Mesenchymal stem cell (in vitro differentiated cells and primary cell): ENCODE measurements at regions not wholly inside any gene's neighbourhood (a gene's known extent, or its start where the extent isn't known, plus 50 kb on each side); places are given as distances from the start of the nearest gene placed in this dataset.

Source experiments
- DNase-seq: peaks from one replicate; pipeline ENCODE4 v3.0.0-alpha.2; 2013
- H2AFZ ChIP-seq: one replicate; pipeline ENCODE4 v1.6.1; 2013; ENCODE audit warnings: low read depth, mild to moderate bottlenecking, control low read depth, inconsistent platforms, low read length, moderate library complexity
- H2AK5ac ChIP-seq: 2 replicates; pipeline ENCODE4 v1.6.1; 2013; ENCODE audit warnings: low read length, moderate library complexity, mild to moderate bottlenecking, inconsistent platforms; ENCODE audit not compliant: severe bottlenecking
- H2BK120ac ChIP-seq: one replicate; pipeline ENCODE4 v1.6.1; 2013; ENCODE audit warnings: low read depth, mild to moderate bottlenecking, inconsistent platforms, low read length, moderate library complexity
- H2BK12ac ChIP-seq, 2 experiments: one replicate each; pipeline ENCODE4 v1.6.1; 2013; ENCODE audit warnings: inconsistent platforms in 2 of 2, low read length in 2 of 2, mild to moderate bottlenecking in 2 of 2, moderate library complexity in 2 of 2, control low read depth in 1 of 2
- H2BK15ac ChIP-seq: one replicate; pipeline ENCODE4 v1.6.1; 2013; ENCODE audit warnings: mild to moderate bottlenecking, low read depth, inconsistent platforms; ENCODE audit not compliant: poor library complexity, severe bottlenecking
- H2BK5ac ChIP-seq: 2 replicates; pipeline ENCODE4 v1.6.1; 2013; ENCODE audit warnings: low read depth, mild to moderate bottlenecking, low read length, control low read depth, inconsistent platforms; ENCODE audit not compliant: poor library complexity, severe bottlenecking
- H3K14ac ChIP-seq, 2 experiments: one replicate each; pipeline ENCODE4 v1.6.1; 2013; ENCODE audit warnings: inconsistent platforms in 2 of 2, low read length in 2 of 2, control low read depth in 1 of 2, mild to moderate bottlenecking in 1 of 2, moderate library complexity in 1 of 2
- H3K18ac ChIP-seq, 2 experiments: one replicate each; pipeline ENCODE4 v1.6.1; 2013; ENCODE audit warnings: inconsistent platforms in 2 of 2, low read length in 2 of 2, control low read depth in 1 of 2, low read depth in 1 of 2, mild to moderate bottlenecking in 1 of 2
- H3K23ac ChIP-seq, 2 experiments: one replicate each; pipeline ENCODE4 v1.6.1; 2013; ENCODE audit warnings: inconsistent platforms in 2 of 2, low read length in 2 of 2, mild to moderate bottlenecking in 2 of 2, moderate library complexity in 2 of 2, control low read depth in 1 of 2
- H3K27ac ChIP-seq: 2 replicates; pipeline ENCODE4 v1.5.1; 2013; ENCODE audit warnings: mild to moderate bottlenecking, moderate library complexity, low read length, control low read depth, inconsistent platforms; ENCODE audit not compliant: poor library complexity, severe bottlenecking
- H3K27me3 ChIP-seq, 2 experiments: 2 replicates each; pipeline versions ENCODE4 v1.6.1 to v1.7.0; 2013; ENCODE audit warnings: low read length in 2 of 2, mild to moderate bottlenecking in 2 of 2, moderate library complexity in 2 of 2, control low read depth in 1 of 2, inconsistent platforms in 1 of 2; ENCODE audit not compliant: control insufficient read depth in 1 of 2, insufficient read depth in 1 of 2
- H3K36me3 ChIP-seq, 2 experiments: 2 replicates each; pipeline versions ENCODE4 v1.6.1 to v1.7.0; 2013; ENCODE audit warnings: low read length in 2 of 2, control low read depth in 1 of 2, inconsistent platforms in 1 of 2, low read depth in 1 of 2, mild to moderate bottlenecking in 1 of 2; ENCODE audit not compliant: insufficient read depth in 2 of 2, control insufficient read depth in 1 of 2
- H3K4ac ChIP-seq, 2 experiments: one replicate each; pipeline ENCODE4 v1.6.1; 2013; ENCODE audit warnings: inconsistent platforms in 2 of 2, low read length in 2 of 2, mild to moderate bottlenecking in 2 of 2, moderate library complexity in 2 of 2, control low read depth in 1 of 2, low read depth in 1 of 2
- H3K4me1 ChIP-seq: 2 replicates; pipeline ENCODE4 v1.6.1; 2013; ENCODE audit warnings: low read depth, low read length, control low read depth; ENCODE audit not compliant: control insufficient read depth, insufficient read depth
- H3K4me2 ChIP-seq: 2 replicates; pipeline ENCODE4 v1.6.1; 2013; ENCODE audit warnings: low read length, mild to moderate bottlenecking, inconsistent platforms; ENCODE audit not compliant: poor library complexity, severe bottlenecking
- H3K4me3 ChIP-seq, 2 experiments: 2 replicates each; pipeline versions ENCODE4 v1.5.1 to v1.7.0; 2013; ENCODE audit warnings: low read length in 2 of 2, mild to moderate bottlenecking in 2 of 2, control low read depth in 1 of 2, low read depth in 1 of 2; ENCODE audit not compliant: insufficient read depth in 1 of 2
- H3K79me1 ChIP-seq: replicated peaks from 2 replicates; pipeline ENCODE4 v1.6.1; 2013; ENCODE audit warnings: mild to moderate bottlenecking, control low read depth, low read length, inconsistent platforms; ENCODE audit not compliant: poor library complexity, severe bottlenecking
- H3K9ac ChIP-seq: 2 replicates; pipeline ENCODE4 v1.7.0; 2013; ENCODE audit warnings: mild to moderate bottlenecking, low read length, moderate library complexity
- H3K9me3 ChIP-seq: 2 replicates; pipeline ENCODE4 v1.7.0; 2013; ENCODE audit warnings: mild to moderate bottlenecking, low read length; ENCODE audit not compliant: control insufficient read depth
- H4K8ac ChIP-seq: one replicate; pipeline ENCODE4 v1.6.1; 2013; ENCODE audit warnings: inconsistent platforms, mild to moderate bottlenecking, low read length, moderate library complexity
- H4K91ac ChIP-seq: one replicate; pipeline ENCODE4 v1.6.1; 2013; ENCODE audit warnings: mild to moderate bottlenecking, low read length, inconsistent platforms
- WGBS: methylation state at CpG from one replicate; pipeline ENCODE4 v1.1.7; 2013; ENCODE audit warnings: mixed read lengths; 5-methylcytosine and 5-hydroxymethylcytosine counted together

DNA sequence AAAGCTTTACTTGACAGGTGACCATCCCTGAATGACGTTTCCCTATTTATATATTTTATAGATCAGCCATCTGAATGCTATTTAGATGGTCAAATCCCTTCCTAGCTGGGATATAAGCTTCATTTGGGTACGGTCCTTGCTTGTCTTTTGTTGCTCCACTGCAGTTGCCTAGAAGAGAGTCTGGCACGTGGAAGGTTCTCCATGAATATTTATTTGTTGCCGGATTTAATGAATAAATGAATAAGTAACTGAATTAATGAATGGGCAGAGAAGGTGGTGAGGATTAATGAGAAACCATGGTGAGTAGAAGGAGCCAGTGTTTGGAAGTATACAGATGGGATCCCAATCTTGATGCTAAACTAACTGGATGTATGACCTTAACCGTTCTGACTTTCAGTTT lies 222.1 kb downstream of the LPIN1 start:
- no peak overlapping the region for H2BK12ac ChIP-seq
- no peak overlapping the region for H3K18ac ChIP-seq
- no peak for DNase-seq
- no peak overlapping the region for H3K4me3 ChIP-seq
- H3K4me2 ChIP-seq, result no peak overlapping the region
- no peak overlapping the region for H2BK15ac ChIP-seq
- no peak overlapping the region for H3K23ac ChIP-seq
- no peaks in the 10 kb centered on the region for H3K4me1 ChIP-seq
- no peak overlapping the region for H4K8ac ChIP-seq
- H3K4ac ChIP-seq, result no peak overlapping the region
- no peak overlapping the region for H2AFZ ChIP-seq
- no peak overlapping the region for H2AK5ac ChIP-seq
- peaks cover 34% of the 10 kb centered on the region for H3K9me3 ChIP-seq
- no peak overlapping the region for H2BK5ac ChIP-seq
- no peak overlapping the region for H4K91ac ChIP-seq
- no peak overlapping the region for H3K9ac ChIP-seq
- H3K14ac ChIP-seq, result no peak overlapping the region
- 95% methylated on average over 3 of the region's 5 CpGs for WGBS
- H3K27ac ChIP-seq, result no peak overlapping the region
- no peak overlapping the region for H2BK120ac ChIP-seq
- no peaks in the 10 kb centered on the region for H3K36me3 ChIP-seq
- no peaks in the 10 kb centered on the region for H3K79me1 ChIP-seq
- H3K27me3 ChIP-seq, result peaks cover 0 to 8% of the 10 kb centered on the region in 2 experiments

DNA sequence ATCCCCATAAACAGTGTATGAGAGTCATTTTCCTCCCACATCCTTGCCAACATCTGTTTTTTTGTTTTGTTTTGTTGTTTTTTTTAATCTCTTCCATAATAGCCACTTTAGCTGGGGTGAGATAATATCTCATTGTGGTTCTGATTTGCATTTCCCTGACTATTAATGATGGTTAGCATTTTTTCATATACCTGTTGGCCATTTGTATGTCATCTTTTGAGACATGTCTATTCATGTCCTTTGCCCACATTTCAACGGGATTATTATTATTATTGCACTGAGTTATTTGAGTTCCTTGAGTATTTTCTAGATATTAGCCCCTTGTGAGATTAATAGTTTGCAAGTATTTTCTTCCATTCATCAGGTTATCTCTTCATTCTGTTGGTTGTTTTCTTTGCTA lies 223.3 kb downstream of the LPIN1 start:
- Histone ChIP-seq H2BK5ac (no peak overlapping the region), H3K36me3 (no peaks in the 10 kb centered on the region), H3K4ac (no peak overlapping the region), H3K4me2 (no peak overlapping the region), H3K27me3 (peaks cover 0 to 8% of the 10 kb centered on the region in 2 experiments), H3K14ac (no peak overlapping the region), H3K9me3 (peaks cover 45% of the 10 kb centered on the region), H4K91ac (no peak overlapping the region), H3K23ac (no peak overlapping the region), H3K79me1 (no peaks in the 10 kb centered on the region), H3K18ac (no peak overlapping the region), H2BK15ac (no peak overlapping the region), H3K9ac (no peak overlapping the region), H3K4me1 (no peaks in the 10 kb centered on the region), H2AK5ac (no peak overlapping the region), H2BK12ac (no peak overlapping the region), H2AFZ (no peak overlapping the region), H4K8ac (no peak overlapping the region), H3K27ac (no peak overlapping the region), H2BK120ac (no peak overlapping the region), H3K4me3 (no peak overlapping the region)
- no peak for DNase-seq
- no CpG with 5 or more reads among the region's 1 CpG for WGBS

DNA sequence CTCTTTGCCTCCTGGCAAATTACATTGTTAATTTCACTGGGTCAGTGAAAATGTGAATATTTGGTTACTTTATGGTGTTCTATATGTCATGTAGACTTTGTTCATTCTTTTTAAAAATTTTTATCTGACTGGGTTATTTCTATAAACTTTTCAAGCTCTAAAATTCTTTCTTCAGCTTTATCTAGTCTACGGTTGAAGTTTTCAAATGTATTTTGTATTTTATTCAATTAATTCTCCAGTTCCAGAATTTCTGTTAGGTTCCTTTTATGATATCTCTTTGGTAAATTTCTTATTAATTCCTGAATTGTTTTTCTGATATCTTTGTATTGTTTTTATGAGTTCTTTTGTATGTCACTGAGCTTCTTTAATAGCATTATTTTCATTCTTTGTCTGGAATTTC lies 228.1 kb downstream of the LPIN1 start:
- Histone ChIP-seq H2BK120ac (no peak overlapping the region), H3K4me2 (no peak overlapping the region), H3K4me3 (peak overlapping the region in 1 of 2 experiments; percentile 28), H3K18ac (no peak overlapping the region), H2BK12ac (no peak overlapping the region), H3K27ac (no peak overlapping the region), H3K9ac (no peak overlapping the region), H3K9me3 (peaks cover 59% of the 10 kb centered on the region), H2BK15ac (no peak overlapping the region), H4K8ac (no peak overlapping the region), H3K27me3 (peaks cover 0 to 8% of the 10 kb centered on the region in 2 experiments), H3K23ac (no peak overlapping the region), H3K4me1 (no peaks in the 10 kb centered on the region), H2BK5ac (no peak overlapping the region), H4K91ac (no peak overlapping the region), H3K79me1 (no peaks in the 10 kb centered on the region), H3K14ac (no peak overlapping the region), H2AK5ac (no peak overlapping the region), H3K4ac (no peak overlapping the region), H2AFZ (no peak overlapping the region), H3K36me3 (no peaks in the 10 kb centered on the region)
- DNase-seq, result no peak
- WGBS, result no CpG with 5 or more reads among the region's 1 CpG

DNA sequence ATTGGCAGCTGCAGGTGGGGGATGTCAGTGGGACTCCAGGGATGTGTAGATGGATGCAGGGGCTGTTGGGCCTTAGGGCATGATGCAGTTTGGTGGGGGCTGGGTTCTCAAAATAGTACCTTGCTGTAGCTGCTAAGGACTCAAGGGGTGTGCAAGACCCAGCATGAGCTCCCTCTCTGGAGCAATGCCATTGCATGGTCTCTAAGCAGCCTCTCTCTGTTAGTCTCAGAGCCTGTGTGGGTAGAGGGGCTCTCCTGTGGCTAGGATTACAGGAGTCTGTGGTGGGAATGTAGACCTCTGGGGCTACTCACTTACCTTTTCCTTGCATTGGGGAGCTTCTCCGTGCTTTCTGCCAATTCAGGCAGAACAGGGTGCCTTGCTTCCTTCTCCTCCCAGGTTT lies 228.9 kb downstream of the LPIN1 start:
- Histone ChIP-seq H2BK15ac (no peak overlapping the region), H3K4me3 (no peak overlapping the region), H3K4me2 (no peak overlapping the region), H3K27ac (no peak overlapping the region), H2AFZ (no peak overlapping the region), H3K27me3 (peaks cover 0 to 2% of the 10 kb centered on the region in 2 experiments), H3K4ac (no peak overlapping the region), H3K23ac (no peak overlapping the region), H2BK5ac (no peak overlapping the region), H4K8ac (no peak overlapping the region), H2BK12ac (no peak overlapping the region), H3K14ac (no peak overlapping the region), H3K9ac (no peak overlapping the region), H3K9me3 (peaks cover 54% of the 10 kb centered on the region), H3K79me1 (no peaks in the 10 kb centered on the region), H2AK5ac (no peak overlapping the region), H3K18ac (no peak overlapping the region), H4K91ac (no peak overlapping the region), H3K36me3 (no peaks in the 10 kb centered on the region), H2BK120ac (no peak overlapping the region), H3K4me1 (no peaks in the 10 kb centered on the region)
- WGBS, result 90% methylated on average over 1 of the region's 1 CpG
- DNase-seq, result no peak
